GM12872 (cell line): ENCODE measurements at regions not wholly inside any gene's neighbourhood (a gene's known extent, or its start where the extent isn't known, plus 50 kb on each side); places are given as distances from the start of the nearest gene placed in this dataset.

Experiments
- TF ChIP-seq, protein P1 (sequence below): IDR thresholded peaks from 3 replicates; pipeline ENCODE4 v1.5.1; 2011; ENCODE audit warnings: low read depth, mild to moderate bottlenecking, low read length, moderate library complexity; ENCODE audit not compliant: insufficient read depth

DNA sequence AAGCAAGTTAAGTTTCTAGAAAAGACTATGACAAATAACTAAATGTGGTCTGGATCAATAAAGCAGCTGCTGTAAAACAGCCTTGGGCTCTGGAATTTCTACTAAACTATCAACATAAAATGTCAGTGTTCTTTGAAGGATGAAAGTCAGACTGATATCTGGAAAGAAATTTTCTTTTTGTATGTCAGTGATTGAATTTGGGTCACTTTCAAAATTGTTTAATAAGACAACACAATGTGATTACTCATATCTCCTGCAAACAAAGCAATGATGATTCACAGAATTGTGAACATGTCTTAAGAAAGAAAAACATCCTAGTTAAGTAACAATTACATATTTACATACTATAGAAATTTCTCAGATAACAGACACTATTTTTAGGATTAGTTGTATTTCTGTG is 826.4 kb downstream of the PLA2G4A start:
- TF ChIP-seq, protein P1, sequence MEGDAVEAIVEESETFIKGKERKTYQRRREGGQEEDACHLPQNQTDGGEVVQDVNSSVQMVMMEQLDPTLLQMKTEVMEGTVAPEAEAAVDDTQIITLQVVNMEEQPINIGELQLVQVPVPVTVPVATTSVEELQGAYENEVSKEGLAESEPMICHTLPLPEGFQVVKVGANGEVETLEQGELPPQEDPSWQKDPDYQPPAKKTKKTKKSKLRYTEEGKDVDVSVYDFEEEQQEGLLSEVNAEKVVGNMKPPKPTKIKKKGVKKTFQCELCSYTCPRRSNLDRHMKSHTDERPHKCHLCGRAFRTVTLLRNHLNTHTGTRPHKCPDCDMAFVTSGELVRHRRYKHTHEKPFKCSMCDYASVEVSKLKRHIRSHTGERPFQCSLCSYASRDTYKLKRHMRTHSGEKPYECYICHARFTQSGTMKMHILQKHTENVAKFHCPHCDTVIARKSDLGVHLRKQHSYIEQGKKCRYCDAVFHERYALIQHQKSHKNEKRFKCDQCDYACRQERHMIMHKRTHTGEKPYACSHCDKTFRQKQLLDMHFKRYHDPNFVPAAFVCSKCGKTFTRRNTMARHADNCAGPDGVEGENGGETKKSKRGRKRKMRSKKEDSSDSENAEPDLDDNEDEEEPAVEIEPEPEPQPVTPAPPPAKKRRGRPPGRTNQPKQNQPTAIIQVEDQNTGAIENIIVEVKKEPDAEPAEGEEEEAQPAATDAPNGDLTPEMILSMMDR, result no peak

DNA sequence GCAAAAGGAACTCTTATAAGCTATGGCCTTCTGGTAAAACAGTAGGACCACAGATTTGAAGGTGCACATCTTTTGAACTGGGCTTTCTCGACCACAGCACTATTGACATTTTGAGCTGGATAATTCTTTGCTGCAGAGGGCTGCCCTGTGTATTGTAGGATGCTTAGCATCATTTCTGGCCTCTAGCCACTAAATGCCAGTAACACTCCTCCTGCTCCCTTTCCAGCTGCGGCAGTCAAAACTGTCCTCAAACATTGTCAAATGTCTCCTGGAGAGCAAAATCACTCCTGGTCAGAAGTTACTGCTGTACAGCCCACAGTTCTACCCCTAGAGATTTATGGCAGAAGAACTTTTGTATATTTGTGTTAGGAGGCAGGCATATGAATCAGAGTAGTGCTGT is 836.7 kb downstream of the PLA2G4A start:
- TF ChIP-seq, protein P1, result no peak

DNA sequence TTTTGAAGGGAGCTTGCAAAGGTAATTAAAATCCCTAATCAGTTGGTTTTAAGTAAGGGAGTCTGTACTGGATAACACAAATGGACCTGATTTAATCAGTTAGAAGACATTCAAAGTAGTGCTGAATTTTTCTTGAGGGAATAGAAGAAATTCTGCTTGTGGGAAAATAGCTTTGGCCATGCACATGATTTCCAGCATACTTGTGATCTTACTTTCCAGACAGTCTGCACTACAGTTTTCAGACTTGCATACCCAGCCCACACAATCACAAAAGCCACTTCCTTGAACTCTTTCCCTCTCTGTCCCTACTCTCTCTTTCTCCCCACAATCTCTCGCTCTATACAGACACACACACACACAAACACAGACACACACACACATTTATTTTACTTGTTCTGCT is 852.1 kb downstream of the PLA2G4A start:
- TF ChIP-seq, protein P1, result no peak

DNA sequence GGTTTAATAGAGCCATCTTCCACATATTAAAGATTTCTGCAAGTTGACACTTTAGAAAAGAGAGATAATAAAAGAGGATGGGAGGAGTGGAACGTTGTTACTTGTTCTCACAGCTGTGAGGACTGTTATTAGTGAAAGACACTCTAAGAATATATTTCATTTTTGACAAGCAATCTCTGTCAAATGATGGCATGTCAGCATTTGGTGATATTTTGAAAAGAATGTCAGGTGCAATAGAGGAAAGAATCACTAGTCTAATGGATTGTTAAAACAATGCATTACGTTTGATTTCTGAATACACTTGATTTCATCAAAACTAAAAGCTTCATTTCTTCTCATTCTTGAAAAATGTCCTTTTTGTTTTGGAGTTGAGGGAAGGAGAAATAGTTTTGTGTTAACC is 853.4 kb downstream of the PLA2G4A start:
- TF ChIP-seq, protein P1, result no peak

DNA sequence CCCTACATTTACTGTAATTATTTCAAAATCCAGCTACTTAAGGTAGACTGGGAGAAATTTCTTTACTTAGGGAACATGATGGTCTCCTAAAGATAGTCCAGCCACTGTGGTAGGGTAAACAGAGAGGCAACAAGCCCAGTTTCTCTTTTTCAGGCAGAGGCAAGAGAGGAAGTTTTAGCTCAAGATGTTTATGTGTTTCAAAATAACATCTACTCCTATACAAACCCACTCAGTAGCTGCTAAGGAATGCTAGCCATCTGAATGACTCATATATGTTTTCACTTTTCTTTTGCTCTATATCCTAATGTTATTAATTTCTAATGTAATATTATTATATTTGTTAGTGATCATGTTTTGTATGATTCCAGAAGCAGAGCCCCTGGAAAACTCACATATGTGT is 856.6 kb downstream of the PLA2G4A start:
- TF ChIP-seq, protein P1, result no peak

DNA sequence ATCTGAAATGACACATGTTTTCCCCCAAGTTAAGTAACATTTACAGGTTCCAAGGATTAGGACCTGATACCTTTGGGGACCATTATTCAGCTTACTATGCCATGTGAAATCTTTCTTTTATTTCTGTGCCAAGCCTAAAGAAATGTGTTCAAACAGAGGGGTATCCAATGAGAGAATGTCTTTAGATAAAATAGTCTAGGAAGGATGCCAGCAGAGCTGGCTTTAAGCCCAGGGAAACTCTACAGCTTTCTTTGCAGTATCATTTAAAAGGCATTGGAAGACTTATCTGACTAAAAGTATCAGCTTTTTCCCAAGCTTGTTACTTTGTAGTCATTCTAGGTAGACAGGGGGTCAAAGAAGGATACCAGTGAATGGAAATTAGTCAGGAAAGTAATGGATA is 860.4 kb downstream of the PLA2G4A start:
- TF ChIP-seq, protein P1, result no peak

DNA sequence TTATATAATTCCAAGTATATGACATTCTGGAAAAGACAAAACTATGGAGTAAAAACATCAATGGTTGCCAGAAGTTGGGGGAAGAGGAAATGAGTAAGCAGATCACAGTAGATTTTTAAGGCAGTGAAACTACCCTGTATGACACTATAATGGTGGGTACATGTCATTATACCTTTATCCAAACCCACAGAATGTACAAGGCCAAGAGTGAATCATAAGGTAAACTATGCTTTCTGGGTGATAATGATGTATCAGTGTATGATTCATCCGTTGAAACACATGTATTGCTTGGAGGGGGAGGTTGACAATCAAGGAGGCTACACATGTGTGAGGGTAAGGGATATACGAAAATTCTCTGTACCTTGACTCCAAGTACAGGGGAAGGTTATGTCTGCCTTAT is 862.7 kb downstream of the PLA2G4A start:
- TF ChIP-seq, protein P1, result no peak

DNA sequence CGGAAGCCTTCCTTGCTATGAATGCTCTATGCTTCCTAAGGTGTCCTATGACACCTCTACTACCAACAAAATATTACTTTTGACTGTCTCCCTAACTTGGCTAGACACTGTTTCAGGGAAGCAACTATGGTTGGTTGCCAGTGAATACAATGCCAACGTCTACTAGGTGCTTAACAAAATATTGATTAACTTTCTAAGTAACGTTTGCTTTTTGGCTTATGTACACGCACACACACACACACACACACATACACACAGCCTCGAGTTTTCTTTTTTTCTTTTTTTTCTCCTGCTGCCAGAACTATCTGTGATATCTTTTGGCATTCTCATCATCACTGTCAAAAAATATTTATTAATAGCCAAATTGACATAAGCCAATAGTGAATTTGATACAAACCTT is 864.0 kb downstream of the PLA2G4A start:
- TF ChIP-seq, protein P1, result no peak
